Adrenal gland (tissue), 5 donors: ENCODE measurements at regions not wholly inside any gene's neighbourhood (a gene's known extent, or its start where the extent isn't known, plus 50 kb on each side); places are given as distances from the start of the nearest gene placed in this dataset.
A peak's percentile ranks its signal among the peaks of the same experiment; 100 is the strongest.
"Not testable (repeated sequence)": the region's sequence is repeated elsewhere in the genome, so short reads cannot be mapped to it uniquely, and the experiment has no call there.

Experiments used
- CTCF ChIP-seq, 6 experiments: fragments of 450-650 bp in 4 of 6; fragments of 200-600 bp in 2 of 6; sonication (generic) in 1 of 6; IDR thresholded peaks; 1 replicate in 5 of 6; 2 replicates in 1 of 6; pipeline versions ENCODE4 v1.5.1 to v1.8.0; 2016 to 2021; ENCODE audit warnings: antibody characterized with exemption in 6 of 6, mild to moderate bottlenecking in 2 of 6, moderate library complexity in 1 of 6
- POLR2A ChIP-seq, 2 donors: fragments of 450-650 bp; IDR thresholded peaks; one replicate each; pipeline ENCODE4 v1.6.1; 2017; ENCODE audit warnings: antibody characterized with exemption in 2 of 2, mild to moderate bottlenecking in 2 of 2, moderate library complexity in 1 of 2
- donor health status: DM: no; HTN: no; CAD: no.

- TF ChIP-seq CTCF (IDR thresholded peaks at IDR 0.05) = peak; percentile 17 to 51 (median 34)
- not testable (repeated sequence) for TF ChIP-seq POLR2A (IDR thresholded peaks at IDR 0.05)
Measured at GRCh38 chr2:94797235-94797634, 74.0 kb upstream of the TEKT4 start.
